GM19099 (cell line): ENCODE measurements at regions not wholly inside any gene's neighbourhood (a gene's known extent, or its start where the extent isn't known, plus 50 kb on each side); places are given as distances from the start of the nearest gene placed in this dataset.

ENCODE experiments used
- POLR2A ChIP-seq: IDR thresholded peaks from 3 replicates; pipeline ENCODE4 v1.6.1; 2011; ENCODE audit warnings: low read depth; ENCODE audit not compliant: insufficient read length; ENCODE audit errors: extremely low read depth

DNA sequence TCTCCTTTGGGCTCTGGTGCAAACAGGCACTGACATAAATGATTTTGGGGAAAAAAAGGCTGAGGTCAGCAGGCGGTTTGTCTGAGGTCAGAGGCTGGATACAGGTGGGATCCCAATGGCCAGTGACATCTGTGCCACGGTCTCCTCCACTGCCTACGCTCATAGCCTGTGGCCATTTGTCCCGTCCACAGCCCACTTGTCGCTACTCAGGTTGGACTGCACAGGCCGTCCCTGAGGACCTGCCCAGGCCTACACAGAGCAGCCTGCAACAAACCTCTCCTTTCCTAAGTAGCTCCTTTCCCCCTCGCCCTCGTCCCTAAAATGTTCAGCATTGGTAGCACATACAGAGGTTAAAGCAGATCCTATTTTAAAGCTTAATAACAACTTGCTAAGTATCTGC lies 150.7 kb downstream of the ZBTB18 start:
- TF ChIP-seq POLR2A: no peak

DNA sequence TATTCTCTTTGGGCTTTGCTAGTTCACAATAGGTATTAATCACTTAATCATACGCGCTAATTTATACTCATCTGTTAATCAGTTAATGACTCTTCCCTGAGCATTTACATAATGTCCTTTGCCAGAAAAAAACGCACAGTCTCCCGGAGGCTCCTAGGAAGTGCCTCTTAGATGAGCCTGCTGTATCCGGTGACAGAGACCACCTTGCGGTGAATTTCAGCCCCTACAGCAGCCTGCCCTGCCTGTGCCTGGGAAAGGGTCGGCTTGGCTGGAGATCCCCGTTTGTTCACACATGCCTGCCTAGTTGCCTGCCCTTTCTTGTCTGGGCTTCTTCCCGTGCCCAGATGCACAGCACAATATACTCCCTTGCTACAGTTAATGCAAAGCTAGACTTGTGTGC lies 152.9 kb downstream of the ZBTB18 start:
- TF ChIP-seq POLR2A: no peak

DNA sequence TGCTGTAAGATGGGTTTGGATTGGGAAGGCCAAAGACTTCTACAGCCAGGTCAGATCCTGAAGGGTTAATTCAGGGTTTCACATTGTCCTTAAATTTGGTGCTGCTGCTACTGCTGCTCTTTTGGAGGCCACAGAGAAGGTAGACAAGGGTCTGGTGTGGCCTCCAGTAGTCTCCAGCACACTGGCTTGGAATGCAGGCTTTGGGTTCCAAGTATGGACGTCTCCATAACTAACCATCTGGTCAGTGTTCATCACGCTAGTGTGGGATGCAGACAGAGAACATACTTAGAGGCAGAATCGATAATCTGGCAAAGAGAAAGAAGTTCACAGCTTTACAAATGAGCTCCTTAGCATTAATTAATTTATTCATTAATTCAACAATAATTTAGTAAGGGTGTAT lies 154.1 kb downstream of the ZBTB18 start:
- TF ChIP-seq POLR2A: no peak

DNA sequence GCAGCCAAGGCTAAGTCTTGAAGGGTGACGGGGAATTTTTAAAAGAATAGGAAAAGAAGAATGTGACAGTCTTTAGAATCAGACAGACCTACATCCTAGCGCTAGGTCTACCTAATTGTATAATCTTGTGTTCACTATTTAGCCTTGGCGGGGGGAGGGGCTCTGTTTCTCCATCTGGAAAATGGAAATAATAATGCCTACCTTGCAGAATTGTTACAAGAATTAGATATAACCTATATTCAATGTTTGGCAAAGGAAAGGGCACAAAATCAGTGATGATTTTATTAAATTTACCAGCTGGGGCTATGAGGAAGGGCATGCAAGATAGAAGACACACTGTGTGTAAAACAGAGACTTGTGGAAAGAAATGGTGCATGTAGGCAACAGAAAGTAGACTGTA lies 154.8 kb downstream of the ZBTB18 start:
- no peak for TF ChIP-seq POLR2A

GRCh38 chr1:244207042-244207934 lies 156.2 kb downstream of the ZBTB18 start:
- TF ChIP-seq POLR2A: no peak

GRCh38 chr1:244207935-244208244 lies 156.8 kb downstream of the ZBTB18 start:
- TF ChIP-seq POLR2A: no peak

GRCh38 chr1:244209955-244210354 lies 158.9 kb downstream of the ZBTB18 start:
- no peak for TF ChIP-seq POLR2A

GRCh38 chr1:244210884-244211558 lies 159.9 kb downstream of the ZBTB18 start:
- TF ChIP-seq POLR2A: no peak

DNA sequence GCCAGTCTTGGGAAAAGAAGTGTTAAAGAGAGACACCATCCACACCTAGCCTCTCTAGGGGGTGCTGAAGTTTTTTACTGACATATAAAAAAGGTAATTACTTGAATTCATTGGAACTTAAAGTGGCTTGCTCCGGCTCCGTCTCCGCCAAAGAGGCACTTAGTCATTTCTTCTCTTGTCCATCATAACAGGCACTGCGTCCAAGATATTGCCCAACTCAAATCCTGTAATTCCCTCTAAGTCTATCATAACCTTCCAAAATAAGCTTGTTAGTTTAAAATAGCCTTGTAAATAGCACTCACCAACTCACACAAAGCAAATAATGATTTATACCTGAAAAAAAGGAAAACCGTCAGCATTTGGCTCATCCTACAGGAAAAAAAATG lies 160.5 kb downstream of the ZBTB18 start:
- TF ChIP-seq POLR2A: no peak

- TF ChIP-seq POLR2A: no peak
Observed at GRCh38 chr1:244212219-244212618, 161.1 kb downstream of the ZBTB18 start.

- TF ChIP-seq POLR2A: no peak
Observed at GRCh38 chr1:244212797-244213475, 161.9 kb downstream of the ZBTB18 start.

DNA sequence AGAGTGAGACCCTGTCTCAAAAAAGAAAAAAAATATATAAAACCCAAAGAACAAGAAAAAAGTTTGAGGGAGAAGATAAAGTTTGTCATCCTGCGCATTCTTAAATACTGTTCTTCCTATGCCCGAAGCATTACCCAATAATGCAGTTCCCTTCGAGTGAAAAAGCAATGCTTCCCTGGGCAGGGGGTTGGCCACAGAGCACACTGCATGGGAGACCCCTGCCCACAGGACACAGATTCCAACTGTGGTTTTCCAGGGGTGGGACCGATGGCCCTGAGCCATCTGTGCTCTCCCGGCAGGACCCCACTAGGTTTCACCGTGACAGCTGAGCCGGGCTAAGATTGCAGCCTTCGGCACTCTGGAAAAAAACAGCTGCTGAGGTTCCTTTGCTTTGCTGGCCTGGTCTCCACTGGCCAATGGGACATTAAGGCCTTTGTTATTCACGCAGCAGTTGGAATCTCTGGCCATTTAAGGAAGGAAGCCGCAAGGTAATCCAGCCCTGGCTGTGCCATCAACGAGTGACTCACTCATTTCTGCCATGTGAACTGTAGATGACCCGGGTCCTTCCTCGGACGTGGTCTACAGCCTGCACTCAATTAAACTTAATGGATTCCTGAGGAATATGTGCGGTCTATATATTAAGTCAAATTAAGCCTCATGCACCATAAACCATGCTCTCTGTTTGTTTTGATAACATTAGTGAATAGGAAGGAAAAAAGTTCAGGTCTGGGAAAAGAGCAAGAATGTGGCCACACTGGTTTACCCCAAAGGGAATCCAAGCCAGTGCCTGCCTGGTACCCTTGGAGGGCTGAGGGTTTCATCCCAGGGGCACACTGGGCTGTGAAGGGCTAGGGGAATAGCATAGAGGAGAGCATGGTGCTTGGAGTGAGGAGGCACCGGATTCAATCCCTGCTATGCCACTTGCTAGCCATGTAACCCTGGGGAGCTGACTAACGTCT lies 163.2 kb downstream of the ZBTB18 start:
- no peak for TF ChIP-seq POLR2A

GRCh38 chr1:244216836-244217235 lies 165.8 kb downstream of the ZBTB18 start:
- TF ChIP-seq POLR2A: no peak

GRCh38 chr1:244217711-244218110 lies 166.6 kb downstream of the ZBTB18 start:
- TF ChIP-seq POLR2A: no peak

GRCh38 chr1:244218220-244218619 lies 167.1 kb downstream of the ZBTB18 start:
- no peak for TF ChIP-seq POLR2A
